Progenitor cell of endocrine pancreas (in vitro differentiated cells): ENCODE measurements at regions not wholly inside any gene's neighbourhood (a gene's known extent, or its start where the extent isn't known, plus 50 kb on each side); places are given as distances from the start of the nearest gene placed in this dataset.

ENCODE experiments used
- DNase-seq: peaks from one replicate; pipeline ENCODE4 v3.0.0; 2021; ENCODE audit warnings: low spot score; ENCODE audit not compliant: unreplicated experiment
- H3K27ac Mint-ChIP-seq: 2 replicates; pipeline ENCODE4 v1.8.0; 2021; ENCODE audit warnings: mild to moderate bottlenecking, moderate library complexity, mixed read lengths
- H3K27me3 Mint-ChIP-seq: 2 replicates; pipeline ENCODE4 v1.8.0; 2021; ENCODE audit warnings: mixed read lengths
- H3K36me3 Mint-ChIP-seq: 2 replicates; pipeline ENCODE4 v1.8.0; 2022; ENCODE audit warnings: mixed read lengths; ENCODE audit not compliant: insufficient read depth
- H3K4me1 Mint-ChIP-seq: 2 replicates; pipeline ENCODE4 v1.8.0; 2021; ENCODE audit warnings: low read depth, mixed read lengths
- H3K4me3 Mint-ChIP-seq: 2 replicates; pipeline ENCODE4 v1.8.0; 2021; ENCODE audit warnings: low read depth, mild to moderate bottlenecking, moderate library complexity, mixed read lengths
- H3K9me3 Mint-ChIP-seq: 2 replicates; pipeline ENCODE4 v1.8.0; 2021; ENCODE audit warnings: low read depth, mixed read lengths
- CTCF ChIP-seq: fragments of 200-600 bp; sonication (generic); IDR thresholded peaks from one replicate; pipeline ENCODE4 v1.5.0; 2021; ENCODE audit warnings: antibody characterized with exemption, mild to moderate bottlenecking; ENCODE audit not compliant: unreplicated experiment

- Mint-ChIP-seq H3K27ac (peak overlapping the region; percentile 27), H3K9me3 (peaks cover 13% of the 10 kb centered on the region), H3K27me3 (peaks cover 53% of the 10 kb centered on the region), H3K4me1 (peaks cover 56% of the 10 kb centered on the region), H3K36me3 (peaks cover 14% of the 10 kb centered on the region), H3K4me3 (no peak overlapping the region)
- TF ChIP-seq CTCF, result no peak
- no peak for DNase-seq
Observed at GRCh38 chr15:69553686-69554085, 101.1 kb downstream of the RPLP1 start.

GRCh38 chr15:69554279-69554961, 101.8 kb downstream of the RPLP1 start:
- no peak overlapping the region for H3K4me3 Mint-ChIP-seq
- peaks cover 13% of the 10 kb centered on the region for H3K9me3 Mint-ChIP-seq
- DNase-seq, result no peak
- no peak for TF ChIP-seq CTCF
- peaks cover 49% of the 10 kb centered on the region for H3K27me3 Mint-ChIP-seq
- H3K4me1 Mint-ChIP-seq, result peaks cover 64% of the 10 kb centered on the region
- H3K36me3 Mint-ChIP-seq, result peaks cover 14% of the 10 kb centered on the region
- H3K27ac Mint-ChIP-seq, result peak overlapping the region; percentile 65

GRCh38 chr15:69555080-69555479, 102.5 kb downstream of the RPLP1 start:
- Mint-ChIP-seq H3K36me3 (peaks cover 14% of the 10 kb centered on the region), H3K9me3 (peaks cover 13% of the 10 kb centered on the region), H3K4me1 (peaks cover 69% of the 10 kb centered on the region), H3K27ac (no peak overlapping the region), H3K4me3 (no peak overlapping the region), H3K27me3 (peaks cover 43% of the 10 kb centered on the region)
- no peak for DNase-seq
- no peak for TF ChIP-seq CTCF

- Mint-ChIP-seq H3K4me3 (no peak overlapping the region), H3K4me1 (peaks cover 78% of the 10 kb centered on the region), H3K9me3 (peaks cover 6% of the 10 kb centered on the region), H3K27ac (no peak overlapping the region), H3K27me3 (peaks cover 32% of the 10 kb centered on the region), H3K36me3 (peaks cover 7% of the 10 kb centered on the region)
- no peak for DNase-seq
- TF ChIP-seq CTCF, result no peak
Observed at GRCh38 chr15:69556344-69556743, 103.7 kb downstream of the RPLP1 start.

GRCh38 chr15:69557020-69557706, 104.5 kb downstream of the RPLP1 start:
- peak overlapping the region; percentile 22 for H3K27ac Mint-ChIP-seq
- TF ChIP-seq CTCF, result no peak
- H3K4me1 Mint-ChIP-seq, result peaks cover 83% of the 10 kb centered on the region
- H3K36me3 Mint-ChIP-seq, result no peaks in the 10 kb centered on the region
- no peaks in the 10 kb centered on the region for H3K9me3 Mint-ChIP-seq
- H3K27me3 Mint-ChIP-seq, result peaks cover 25% of the 10 kb centered on the region
- DNase-seq, result no peak
- no peak overlapping the region for H3K4me3 Mint-ChIP-seq
